HG02981 (cell line): ENCODE measurements at regions not wholly inside any gene's neighbourhood (a gene's known extent, or its start where the extent isn't known, plus 50 kb on each side); places are given as distances from the start of the nearest gene placed in this dataset.

Experiments used
- ATAC-seq: cut with Tn5 transposase; IDR thresholded peaks from one replicate; pipeline ENCODE4 v1.9.1; 2021; ENCODE audit warnings: mild to moderate bottlenecking, moderate library complexity; ENCODE audit not compliant: unreplicated experiment

GRCh38 chr18:46373791-46374190 is 269.6 kb downstream of the HAUS1 start:
- no peak for ATAC-seq

GRCh38 chr18:46374850-46375249 is 270.7 kb downstream of the HAUS1 start:
- no peak for ATAC-seq

GRCh38 chr18:46377557-46377956 is 273.4 kb downstream of the HAUS1 start:
- no peak for ATAC-seq

GRCh38 chr18:46378126-46378863 is 274.1 kb downstream of the HAUS1 start:
- no peak for ATAC-seq

- no peak for ATAC-seq
These were observed 274.7 kb downstream of the HAUS1 start for GRCh38 chr18:46378864-46379207.

GRCh38 chr18:46379323-46379950 is 275.3 kb downstream of the HAUS1 start:
- no peak for ATAC-seq

GRCh38 chr18:46385124-46385523 is 271.9 kb downstream of the LOXHD1 start:
- ATAC-seq: no peak

- no peak for ATAC-seq
These were observed 270.2 kb downstream of the LOXHD1 start for GRCh38 chr18:46386788-46387187.

- ATAC-seq: no peak
These were observed 269.4 kb downstream of the LOXHD1 start for GRCh38 chr18:46387441-46388131.

- ATAC-seq: no peak
These were observed 268.7 kb downstream of the LOXHD1 start for GRCh38 chr18:46388286-46388685.

- no peak for ATAC-seq
These were observed 264.4 kb downstream of the LOXHD1 start for GRCh38 chr18:46392576-46392975.

GRCh38 chr18:46393230-46393629 is 263.8 kb downstream of the LOXHD1 start:
- ATAC-seq: no peak

GRCh38 chr18:46393961-46394360 is 263.1 kb downstream of the LOXHD1 start:
- no peak for ATAC-seq

- no peak for ATAC-seq
These were observed 261.2 kb downstream of the LOXHD1 start for GRCh38 chr18:46395795-46396194.

GRCh38 chr18:46397174-46397573 is 259.8 kb downstream of the LOXHD1 start:
- no peak for ATAC-seq

- ATAC-seq: no peak
These were observed 259.0 kb downstream of the LOXHD1 start for GRCh38 chr18:46398005-46398404.

- no peak for ATAC-seq
These were observed 258.4 kb downstream of the LOXHD1 start for GRCh38 chr18:46398625-46399024.

GRCh38 chr18:46399303-46399702 is 257.7 kb downstream of the LOXHD1 start:
- ATAC-seq: no peak

- ATAC-seq: no peak
These were observed 256.6 kb downstream of the LOXHD1 start for GRCh38 chr18:46400449-46400848.

- no peak for ATAC-seq
These were observed 255.4 kb downstream of the LOXHD1 start for GRCh38 chr18:46401486-46402070.

- ATAC-seq: no peak
These were observed 254.6 kb downstream of the LOXHD1 start for GRCh38 chr18:46402396-46402795.

- no peak for ATAC-seq
These were observed 254.1 kb downstream of the LOXHD1 start for GRCh38 chr18:46402945-46403344.
